ENCODE measurements at regions not wholly inside any gene's neighbourhood (a gene's known extent, or its start where the extent isn't known, plus 50 kb on each side); places are given as distances from the start of the nearest gene placed in this dataset.

DNA sequence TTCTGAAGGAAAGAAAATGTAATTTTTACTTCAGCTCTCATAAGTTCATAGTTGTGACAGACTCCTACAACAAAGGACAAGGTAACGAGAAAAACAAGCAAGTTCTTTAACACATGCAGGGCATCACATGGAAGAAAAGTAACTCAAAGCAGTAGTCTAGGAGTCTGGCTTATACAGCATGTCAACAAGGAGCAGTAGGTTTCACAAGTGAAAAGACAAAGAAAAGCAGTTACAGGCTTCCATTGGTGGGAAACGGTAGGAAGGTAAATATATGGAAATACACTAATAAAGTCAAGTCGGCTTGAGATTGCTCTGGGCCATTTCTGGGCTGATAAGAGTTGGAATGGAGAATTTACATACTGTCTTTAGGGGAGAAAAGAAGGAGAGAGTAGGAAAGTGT is 228.4 kb upstream of the ZFP42 start:
- TF ChIP-seq, protein P1, sequence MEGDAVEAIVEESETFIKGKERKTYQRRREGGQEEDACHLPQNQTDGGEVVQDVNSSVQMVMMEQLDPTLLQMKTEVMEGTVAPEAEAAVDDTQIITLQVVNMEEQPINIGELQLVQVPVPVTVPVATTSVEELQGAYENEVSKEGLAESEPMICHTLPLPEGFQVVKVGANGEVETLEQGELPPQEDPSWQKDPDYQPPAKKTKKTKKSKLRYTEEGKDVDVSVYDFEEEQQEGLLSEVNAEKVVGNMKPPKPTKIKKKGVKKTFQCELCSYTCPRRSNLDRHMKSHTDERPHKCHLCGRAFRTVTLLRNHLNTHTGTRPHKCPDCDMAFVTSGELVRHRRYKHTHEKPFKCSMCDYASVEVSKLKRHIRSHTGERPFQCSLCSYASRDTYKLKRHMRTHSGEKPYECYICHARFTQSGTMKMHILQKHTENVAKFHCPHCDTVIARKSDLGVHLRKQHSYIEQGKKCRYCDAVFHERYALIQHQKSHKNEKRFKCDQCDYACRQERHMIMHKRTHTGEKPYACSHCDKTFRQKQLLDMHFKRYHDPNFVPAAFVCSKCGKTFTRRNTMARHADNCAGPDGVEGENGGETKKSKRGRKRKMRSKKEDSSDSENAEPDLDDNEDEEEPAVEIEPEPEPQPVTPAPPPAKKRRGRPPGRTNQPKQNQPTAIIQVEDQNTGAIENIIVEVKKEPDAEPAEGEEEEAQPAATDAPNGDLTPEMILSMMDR (IDR thresholded peaks at IDR 0.05; ENCODE audit: insufficient read depth, low read length), result no peak
- no peak for DNase-seq (ENCODE audit: low read depth)
- no peak overlapping the region for H3K4me3 ChIP-seq (ENCODE audit: low read depth, low read length)

DNA sequence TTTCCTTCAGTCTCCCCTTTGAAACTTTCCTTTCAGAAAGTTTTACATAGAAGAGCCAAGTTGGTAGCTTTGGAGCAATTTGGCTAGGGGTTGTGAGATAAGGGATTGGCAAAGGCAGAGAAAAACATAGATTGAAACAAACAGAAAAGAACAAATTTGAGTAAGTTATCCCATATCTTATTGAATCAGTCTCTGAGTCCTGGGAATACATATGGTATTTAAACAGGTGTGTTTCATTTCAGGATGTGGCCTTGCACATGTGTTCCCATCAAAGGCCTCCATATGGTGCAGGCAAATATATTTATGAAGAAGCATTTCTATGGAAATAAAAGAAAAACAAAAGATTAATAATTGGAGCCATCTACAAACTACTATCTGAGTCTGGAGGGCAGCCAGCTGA is 227.9 kb upstream of the ZFP42 start:
- no peak overlapping the region for H3K4me3 ChIP-seq (ENCODE audit: low read depth, low read length)
- DNase-seq (ENCODE audit: low read depth), result no peak
- TF ChIP-seq, protein P1 (IDR thresholded peaks at IDR 0.05; ENCODE audit: insufficient read depth, low read length), result no peak

DNA sequence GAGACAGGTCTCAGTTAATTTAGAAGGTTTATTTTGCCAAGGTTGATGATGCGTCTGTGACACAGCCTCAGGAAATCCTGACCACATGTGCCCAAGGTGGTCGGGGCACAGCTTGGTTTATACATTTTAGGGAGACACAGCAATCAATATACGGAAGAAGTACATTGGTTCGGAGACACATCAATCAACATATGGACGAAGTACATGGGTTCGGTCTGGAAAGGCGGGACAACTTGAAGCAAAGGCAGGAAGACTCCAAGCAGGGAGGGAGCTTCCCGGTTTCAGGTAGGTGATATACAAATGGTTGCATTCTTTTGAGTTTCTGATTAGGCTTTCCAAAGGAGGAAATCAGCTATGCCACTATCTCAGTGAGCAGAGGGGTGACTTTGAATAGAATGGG is 225.2 kb upstream of the ZFP42 start:
- H3K4me3 ChIP-seq (ENCODE audit: low read depth, low read length), result no peak overlapping the region
- DNase-seq (ENCODE audit: low read depth), result no peak
- TF ChIP-seq, protein P1 (IDR thresholded peaks at IDR 0.05; ENCODE audit: insufficient read depth, low read length), result no peak

DNA sequence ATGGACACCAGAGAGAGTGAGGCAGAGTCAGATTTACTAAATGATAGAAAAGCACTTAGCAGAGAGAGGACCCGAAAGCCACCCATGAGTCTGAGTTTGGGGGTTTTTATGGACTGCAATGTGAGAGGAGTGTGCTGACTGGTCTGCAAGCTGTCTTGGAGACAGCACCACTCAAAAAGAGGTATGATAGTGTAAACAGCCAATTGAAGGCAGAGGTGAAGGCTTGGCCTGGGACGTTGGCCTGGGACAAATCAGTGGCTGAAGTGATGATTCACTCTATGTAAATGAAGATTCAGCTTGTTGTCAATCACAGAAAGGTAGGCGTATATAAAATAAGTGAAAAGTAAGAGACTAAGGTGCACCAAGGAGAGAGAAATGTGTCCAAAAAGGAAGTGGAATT is 217.6 kb upstream of the ZFP42 start:
- TF ChIP-seq, protein P1 (IDR thresholded peaks at IDR 0.05; ENCODE audit: insufficient read depth, low read length), result no peak
- no peak overlapping the region for H3K4me3 ChIP-seq (ENCODE audit: low read depth, low read length)

DNA sequence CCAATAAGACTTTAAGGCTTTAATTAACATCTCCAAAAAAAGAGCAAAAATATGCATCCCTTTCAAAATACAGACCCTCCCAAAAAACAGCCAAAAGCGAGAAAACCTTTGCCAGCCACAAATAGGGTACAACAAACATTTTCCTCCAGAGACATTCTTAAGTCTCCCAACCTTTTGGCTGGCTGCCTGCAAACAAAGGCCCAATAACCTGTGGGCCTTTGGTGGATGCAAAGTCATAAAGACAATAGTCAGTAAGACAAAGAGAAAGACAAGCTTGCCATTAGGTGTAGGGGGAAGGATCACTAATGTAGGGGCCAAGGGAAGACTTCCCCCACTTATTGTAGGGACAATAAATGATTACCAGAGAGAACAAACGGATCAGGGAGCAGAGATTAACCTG is 215.5 kb upstream of the ZFP42 start:
- DNase-seq (ENCODE audit: low read depth), result no peak
- TF ChIP-seq, protein P1 (IDR thresholded peaks at IDR 0.05; ENCODE audit: insufficient read depth, low read length), result no peak
- no peak overlapping the region for H3K4me3 ChIP-seq (ENCODE audit: low read depth, low read length)

More for the DNA sequence above, 217.6 kb upstream of the ZFP42 start:
- no peak for DNase-seq (ENCODE audit: low read depth)

DNA sequence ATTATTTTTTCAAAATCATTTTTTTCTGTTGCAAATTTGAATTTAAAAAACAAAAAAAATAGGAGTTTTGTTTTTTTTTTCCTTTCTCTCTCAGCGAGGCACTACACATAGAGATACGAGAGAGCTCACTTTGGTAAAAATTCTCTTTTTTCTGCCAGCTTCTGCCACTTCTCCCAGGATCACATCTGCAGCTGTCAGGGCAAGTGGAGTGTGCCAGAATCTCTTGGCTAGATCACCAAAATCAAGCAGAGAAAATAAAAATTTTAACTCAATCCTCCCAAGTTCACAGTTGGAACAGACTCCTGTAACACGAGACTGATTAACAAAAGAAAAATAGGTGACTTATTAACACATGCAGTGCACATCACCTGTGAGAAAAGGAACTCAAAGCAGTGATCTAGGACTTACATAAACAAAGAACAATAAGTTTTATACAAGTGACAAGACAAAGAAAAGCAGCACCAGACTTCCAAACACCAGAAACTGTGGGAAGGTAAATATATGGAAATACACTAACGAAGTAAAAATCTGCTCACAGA is 213.2 kb upstream of the ZFP42 start:
- H3K4me3 ChIP-seq (ENCODE audit: low read depth, low read length), result no peak overlapping the region
- TF ChIP-seq, protein P1 (IDR thresholded peaks at IDR 0.05; ENCODE audit: insufficient read depth, low read length), result no peak
- DNase-seq (ENCODE audit: low read depth), result no peak

DNA sequence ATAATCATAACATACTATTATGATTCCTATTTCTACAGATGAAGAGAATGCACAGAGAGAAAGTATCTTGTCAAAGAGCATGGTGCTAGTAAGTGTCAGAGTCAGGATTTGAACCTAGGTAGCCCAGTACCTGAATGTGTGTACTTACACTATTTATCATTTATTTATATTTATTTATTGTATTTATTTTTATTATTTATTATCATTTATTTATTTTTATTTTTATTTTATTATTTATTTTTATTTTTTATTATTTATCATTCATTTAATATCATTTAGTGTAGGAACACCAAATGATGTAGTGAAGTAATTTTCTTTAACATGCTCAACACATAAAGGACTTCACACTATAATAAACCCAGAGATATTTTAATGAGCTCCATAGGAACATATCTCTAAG is 209.4 kb upstream of the ZFP42 start:
- TF ChIP-seq, protein P1 (IDR thresholded peaks at IDR 0.05; ENCODE audit: insufficient read depth, low read length), result no peak
- H3K4me3 ChIP-seq (ENCODE audit: low read depth, low read length), result no peak overlapping the region
- DNase-seq (ENCODE audit: low read depth), result no peak
